ENCODE measurements at regions not wholly inside any gene's neighbourhood (a gene's known extent, or its start where the extent isn't known, plus 50 kb on each side); places are given as distances from the start of the nearest gene placed in this dataset.

DNA sequence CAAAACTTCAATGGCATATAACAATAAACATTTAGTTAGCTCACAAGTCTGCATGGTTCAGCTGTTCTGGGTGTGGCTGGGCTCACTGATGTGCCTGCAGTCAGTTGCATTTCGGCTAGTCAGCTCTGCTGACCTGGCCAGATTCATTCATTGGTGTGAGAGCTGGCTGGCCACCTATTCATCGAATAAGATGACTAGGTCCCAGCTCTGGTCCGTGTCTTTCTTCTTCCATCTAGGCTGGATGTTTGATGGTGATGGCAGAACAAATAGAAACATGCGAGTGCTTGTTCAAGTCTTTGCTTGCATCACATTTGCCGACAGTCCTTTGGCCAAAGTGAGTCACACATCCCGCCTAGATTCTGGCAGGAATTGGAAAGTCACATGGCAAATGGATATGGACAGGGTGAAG, 203.3 kb upstream of the CRY1 start:
- ATAC-seq = no peak
- TF ChIP-seq ISL1 (CRISPR knock-in tag; IDR thresholded peaks at IDR 0.05) = no peak
- TF ChIP-seq OSR1 (CRISPR knock-in tag; IDR thresholded peaks at IDR 0.05) = no peak
- no peak for TF ChIP-seq ZNF70 (CRISPR knock-in tag; IDR thresholded peaks at IDR 0.05)
- TF ChIP-seq ZC3H10 (CRISPR knock-in tag; IDR thresholded peaks at IDR 0.05) = no peak
- TF ChIP-seq, protein P1, sequence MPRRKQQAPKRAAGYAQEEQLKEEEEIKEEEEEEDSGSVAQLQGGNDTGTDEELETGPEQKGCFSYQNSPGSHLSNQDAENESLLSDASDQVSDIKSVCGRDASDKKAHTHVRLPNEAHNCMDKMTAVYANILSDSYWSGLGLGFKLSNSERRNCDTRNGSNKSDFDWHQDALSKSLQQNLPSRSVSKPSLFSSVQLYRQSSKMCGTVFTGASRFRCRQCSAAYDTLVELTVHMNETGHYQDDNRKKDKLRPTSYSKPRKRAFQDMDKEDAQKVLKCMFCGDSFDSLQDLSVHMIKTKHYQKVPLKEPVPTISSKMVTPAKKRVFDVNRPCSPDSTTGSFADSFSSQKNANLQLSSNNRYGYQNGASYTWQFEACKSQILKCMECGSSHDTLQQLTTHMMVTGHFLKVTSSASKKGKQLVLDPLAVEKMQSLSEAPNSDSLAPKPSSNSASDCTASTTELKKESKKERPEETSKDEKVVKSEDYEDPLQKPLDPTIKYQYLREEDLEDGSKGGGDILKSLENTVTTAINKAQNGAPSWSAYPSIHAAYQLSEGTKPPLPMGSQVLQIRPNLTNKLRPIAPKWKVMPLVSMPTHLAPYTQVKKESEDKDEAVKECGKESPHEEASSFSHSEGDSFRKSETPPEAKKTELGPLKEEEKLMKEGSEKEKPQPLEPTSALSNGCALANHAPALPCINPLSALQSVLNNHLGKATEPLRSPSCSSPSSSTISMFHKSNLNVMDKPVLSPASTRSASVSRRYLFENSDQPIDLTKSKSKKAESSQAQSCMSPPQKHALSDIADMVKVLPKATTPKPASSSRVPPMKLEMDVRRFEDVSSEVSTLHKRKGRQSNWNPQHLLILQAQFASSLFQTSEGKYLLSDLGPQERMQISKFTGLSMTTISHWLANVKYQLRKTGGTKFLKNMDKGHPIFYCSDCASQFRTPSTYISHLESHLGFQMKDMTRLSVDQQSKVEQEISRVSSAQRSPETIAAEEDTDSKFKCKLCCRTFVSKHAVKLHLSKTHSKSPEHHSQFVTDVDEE (CRISPR knock-in tag; IDR thresholded peaks at IDR 0.05) = no peak
- no peak for TF ChIP-seq TCF4 (CRISPR knock-in tag; IDR thresholded peaks at IDR 0.05; ENCODE audit: borderline replicate concordance)
- no peak for TF ChIP-seq GLIS3 (CRISPR knock-in tag; IDR thresholded peaks at IDR 0.05)
- TF ChIP-seq, protein P2, sequence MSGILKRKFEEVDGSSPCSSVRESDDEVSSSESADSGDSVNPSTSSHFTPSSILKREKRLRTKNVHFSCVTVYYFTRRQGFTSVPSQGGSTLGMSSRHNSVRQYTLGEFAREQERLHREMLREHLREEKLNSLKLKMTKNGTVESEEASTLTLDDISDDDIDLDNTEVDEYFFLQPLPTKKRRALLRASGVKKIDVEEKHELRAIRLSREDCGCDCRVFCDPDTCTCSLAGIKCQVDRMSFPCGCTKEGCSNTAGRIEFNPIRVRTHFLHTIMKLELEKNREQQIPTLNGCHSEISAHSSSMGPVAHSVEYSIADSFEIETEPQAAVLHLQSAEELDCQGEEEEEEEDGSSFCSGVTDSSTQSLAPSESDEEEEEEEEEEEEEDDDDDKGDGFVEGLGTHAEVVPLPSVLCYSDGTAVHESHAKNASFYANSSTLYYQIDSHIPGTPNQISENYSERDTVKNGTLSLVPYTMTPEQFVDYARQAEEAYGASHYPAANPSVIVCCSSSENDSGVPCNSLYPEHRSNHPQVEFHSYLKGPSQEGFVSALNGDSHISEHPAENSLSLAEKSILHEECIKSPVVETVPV (CRISPR knock-in tag; IDR thresholded peaks at IDR 0.05) = no peak
- TF ChIP-seq BACH2 (CRISPR knock-in tag; IDR thresholded peaks at IDR 0.05; ENCODE audit: borderline replicate concordance) = no peak
- no peak for TF ChIP-seq ZNF8 (CRISPR knock-in tag; IDR thresholded peaks at IDR 0.05)
- TF ChIP-seq, protein P3, sequence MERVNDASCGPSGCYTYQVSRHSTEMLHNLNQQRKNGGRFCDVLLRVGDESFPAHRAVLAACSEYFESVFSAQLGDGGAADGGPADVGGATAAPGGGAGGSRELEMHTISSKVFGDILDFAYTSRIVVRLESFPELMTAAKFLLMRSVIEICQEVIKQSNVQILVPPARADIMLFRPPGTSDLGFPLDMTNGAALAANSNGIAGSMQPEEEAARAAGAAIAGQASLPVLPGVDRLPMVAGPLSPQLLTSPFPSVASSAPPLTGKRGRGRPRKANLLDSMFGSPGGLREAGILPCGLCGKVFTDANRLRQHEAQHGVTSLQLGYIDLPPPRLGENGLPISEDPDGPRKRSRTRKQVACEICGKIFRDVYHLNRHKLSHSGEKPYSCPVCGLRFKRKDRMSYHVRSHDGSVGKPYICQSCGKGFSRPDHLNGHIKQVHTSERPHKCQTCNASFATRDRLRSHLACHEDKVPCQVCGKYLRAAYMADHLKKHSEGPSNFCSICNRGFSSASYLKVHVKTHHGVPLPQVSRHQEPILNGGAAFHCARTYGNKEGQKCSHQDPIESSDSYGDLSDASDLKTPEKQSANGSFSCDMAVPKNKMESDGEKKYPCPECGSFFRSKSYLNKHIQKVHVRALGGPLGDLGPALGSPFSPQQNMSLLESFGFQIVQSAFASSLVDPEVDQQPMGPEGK (CRISPR knock-in tag; IDR thresholded peaks at IDR 0.05; ENCODE audit: borderline replicate concordance) = no peak
- TF ChIP-seq PPARA (CRISPR knock-in tag; IDR thresholded peaks at IDR 0.05; ENCODE audit: borderline replicate concordance) = no peak
- TF ChIP-seq, protein P4, sequence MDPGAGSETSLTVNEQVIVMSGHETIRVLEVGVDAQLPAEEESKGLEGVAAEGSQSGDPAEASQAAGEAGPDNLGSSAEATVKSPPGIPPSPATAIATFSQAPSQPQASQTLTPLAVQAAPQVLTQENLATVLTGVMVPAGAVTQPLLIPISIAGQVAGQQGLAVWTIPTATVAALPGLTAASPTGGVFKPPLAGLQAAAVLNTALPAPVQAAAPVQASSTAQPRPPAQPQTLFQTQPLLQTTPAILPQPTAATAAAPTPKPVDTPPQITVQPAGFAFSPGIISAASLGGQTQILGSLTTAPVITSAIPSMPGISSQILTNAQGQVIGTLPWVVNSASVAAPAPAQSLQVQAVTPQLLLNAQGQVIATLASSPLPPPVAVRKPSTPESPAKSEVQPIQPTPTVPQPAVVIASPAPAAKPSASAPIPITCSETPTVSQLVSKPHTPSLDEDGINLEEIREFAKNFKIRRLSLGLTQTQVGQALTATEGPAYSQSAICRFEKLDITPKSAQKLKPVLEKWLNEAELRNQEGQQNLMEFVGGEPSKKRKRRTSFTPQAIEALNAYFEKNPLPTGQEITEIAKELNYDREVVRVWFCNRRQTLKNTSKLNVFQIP (CRISPR knock-in tag; IDR thresholded peaks at IDR 0.05; ENCODE audit: borderline replicate concordance, low read depth) = no peak
- TF ChIP-seq RARB (CRISPR knock-in tag; IDR thresholded peaks at IDR 0.05) = no peak
- no peak for TF ChIP-seq ZNF565 (CRISPR knock-in tag; conservative IDR thresholded peaks at IDR 0.05; ENCODE audit: low read depth)
- TF ChIP-seq CSDC2 (CRISPR knock-in tag; IDR thresholded peaks at IDR 0.05) = no peak

DNA sequence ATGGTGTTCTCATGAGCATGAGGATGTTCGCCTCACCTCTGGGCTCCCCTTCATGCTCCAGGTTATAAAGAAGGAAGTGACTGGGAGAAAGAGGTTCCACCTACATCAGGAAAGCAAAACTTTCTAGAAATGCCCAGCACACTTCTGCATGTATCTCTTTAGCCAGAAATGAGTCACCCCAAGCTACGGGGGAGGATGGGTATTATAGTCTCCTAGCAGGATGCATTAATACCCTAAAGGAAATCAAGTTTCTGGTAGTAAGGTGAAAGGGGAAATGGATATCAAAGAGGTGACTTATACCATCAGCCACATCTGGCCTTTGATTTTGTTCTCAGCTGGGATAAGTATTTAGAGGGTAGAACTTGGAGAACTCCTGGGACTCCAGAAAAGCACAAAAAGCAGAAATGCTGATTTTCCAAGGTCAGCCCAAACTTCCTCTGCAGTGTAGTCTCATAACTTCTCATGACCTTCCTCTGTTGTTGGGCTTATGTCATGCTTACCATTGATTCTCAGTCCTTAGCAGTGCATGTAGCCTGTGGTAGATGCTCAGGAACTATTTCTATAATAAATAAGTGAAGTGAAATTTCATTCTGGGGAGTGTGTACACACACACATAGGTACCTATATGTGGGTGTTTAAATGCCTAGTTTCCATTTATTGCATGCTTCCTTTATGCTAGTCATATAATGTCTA, 209.4 kb upstream of the CRY1 start:
- ATAC-seq = no peak
- no peak for TF ChIP-seq TCF4 (CRISPR knock-in tag; IDR thresholded peaks at IDR 0.05; ENCODE audit: borderline replicate concordance)
- no peak for TF ChIP-seq RARB (CRISPR knock-in tag; IDR thresholded peaks at IDR 0.05)
- no peak for TF ChIP-seq TOX (CRISPR knock-in tag; IDR thresholded peaks at IDR 0.05; ENCODE audit: borderline replicate concordance)
- TF ChIP-seq, protein P5, sequence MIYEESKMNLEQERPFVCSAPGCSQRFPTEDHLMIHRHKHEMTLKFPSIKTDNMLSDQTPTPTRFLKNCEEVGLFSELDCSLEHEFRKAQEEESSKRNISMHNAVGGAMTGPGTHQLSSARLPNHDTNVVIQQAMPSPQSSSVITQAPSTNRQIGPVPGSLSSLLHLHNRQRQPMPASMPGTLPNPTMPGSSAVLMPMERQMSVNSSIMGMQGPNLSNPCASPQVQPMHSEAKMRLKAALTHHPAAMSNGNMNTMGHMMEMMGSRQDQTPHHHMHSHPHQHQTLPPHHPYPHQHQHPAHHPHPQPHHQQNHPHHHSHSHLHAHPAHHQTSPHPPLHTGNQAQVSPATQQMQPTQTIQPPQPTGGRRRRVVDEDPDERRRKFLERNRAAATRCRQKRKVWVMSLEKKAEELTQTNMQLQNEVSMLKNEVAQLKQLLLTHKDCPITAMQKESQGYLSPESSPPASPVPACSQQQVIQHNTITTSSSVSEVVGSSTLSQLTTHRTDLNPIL (CRISPR knock-in tag; IDR thresholded peaks at IDR 0.05; ENCODE audit: low read depth) = no peak
- TF ChIP-seq SNAI2 (CRISPR knock-in tag; IDR thresholded peaks at IDR 0.05) = no peak
- TF ChIP-seq ZNF8 (CRISPR knock-in tag; IDR thresholded peaks at IDR 0.05) = no peak
- TF ChIP-seq ZNF565 (CRISPR knock-in tag; conservative IDR thresholded peaks at IDR 0.05; ENCODE audit: low read depth) = no peak
- TF ChIP-seq ISL1 (CRISPR knock-in tag; IDR thresholded peaks at IDR 0.05) = no peak
- TF ChIP-seq, protein P3 (CRISPR knock-in tag; IDR thresholded peaks at IDR 0.05; ENCODE audit: borderline replicate concordance) = no peak
- no peak for TF ChIP-seq ARNTL (CRISPR knock-in tag; IDR thresholded peaks at IDR 0.05; ENCODE audit: borderline replicate concordance, low read depth)
- TF ChIP-seq, protein P4 (CRISPR knock-in tag; IDR thresholded peaks at IDR 0.05; ENCODE audit: borderline replicate concordance, low read depth) = no peak
- TF ChIP-seq, protein P1 (CRISPR knock-in tag; IDR thresholded peaks at IDR 0.05) = no peak
- no peak for TF ChIP-seq PPARA (CRISPR knock-in tag; IDR thresholded peaks at IDR 0.05; ENCODE audit: borderline replicate concordance)
